ENCODE measurements at regions not wholly inside any gene's neighbourhood (a gene's known extent, or its start where the extent isn't known, plus 50 kb on each side); places are given as distances from the start of the nearest gene placed in this dataset.

DNA sequence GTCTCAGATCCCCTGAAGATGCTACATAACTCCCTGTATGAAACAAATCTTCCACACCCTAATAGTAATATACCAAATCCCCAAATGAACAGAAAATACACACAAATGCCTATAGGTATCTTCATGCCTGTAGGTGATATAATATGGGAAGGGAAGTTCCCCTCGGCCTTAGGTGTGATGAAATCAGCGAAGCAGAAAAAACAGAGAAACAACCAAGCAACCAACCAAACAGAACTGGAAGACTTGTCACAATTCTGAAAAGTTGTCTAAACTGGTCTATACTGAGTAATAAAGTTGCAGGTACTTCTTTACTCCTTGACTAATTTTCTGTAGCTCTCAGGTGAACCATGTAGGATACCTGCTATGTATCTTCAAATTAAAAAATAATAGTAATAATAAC, 82.2 kb upstream of the SATB1 start:
- no peak for DNase-seq (ENCODE audit: low read depth in 4 of 4, low spot score in 2 of 4)

DNA sequence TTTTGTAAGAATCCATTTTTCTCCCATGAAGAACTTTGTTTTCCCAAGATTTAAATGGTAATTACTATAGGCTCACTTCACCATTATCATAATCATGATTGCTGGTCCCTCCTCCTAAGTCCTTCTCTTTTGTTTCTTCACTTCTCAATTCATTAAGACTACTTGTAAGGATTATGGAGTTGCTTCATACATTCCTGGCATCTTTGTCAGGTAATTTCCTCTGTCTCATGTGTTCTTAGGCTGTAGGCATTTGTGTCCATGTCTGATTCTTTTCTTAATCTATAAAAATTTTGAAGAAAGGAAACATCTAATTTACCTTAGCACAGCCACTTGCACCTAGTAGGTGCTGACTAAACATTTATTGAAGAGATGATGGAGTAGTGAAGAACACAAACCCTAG, 79.9 kb upstream of the SATB1 start:
- no peak for DNase-seq (ENCODE audit: low read depth in 4 of 4, low spot score in 2 of 4)

DNA sequence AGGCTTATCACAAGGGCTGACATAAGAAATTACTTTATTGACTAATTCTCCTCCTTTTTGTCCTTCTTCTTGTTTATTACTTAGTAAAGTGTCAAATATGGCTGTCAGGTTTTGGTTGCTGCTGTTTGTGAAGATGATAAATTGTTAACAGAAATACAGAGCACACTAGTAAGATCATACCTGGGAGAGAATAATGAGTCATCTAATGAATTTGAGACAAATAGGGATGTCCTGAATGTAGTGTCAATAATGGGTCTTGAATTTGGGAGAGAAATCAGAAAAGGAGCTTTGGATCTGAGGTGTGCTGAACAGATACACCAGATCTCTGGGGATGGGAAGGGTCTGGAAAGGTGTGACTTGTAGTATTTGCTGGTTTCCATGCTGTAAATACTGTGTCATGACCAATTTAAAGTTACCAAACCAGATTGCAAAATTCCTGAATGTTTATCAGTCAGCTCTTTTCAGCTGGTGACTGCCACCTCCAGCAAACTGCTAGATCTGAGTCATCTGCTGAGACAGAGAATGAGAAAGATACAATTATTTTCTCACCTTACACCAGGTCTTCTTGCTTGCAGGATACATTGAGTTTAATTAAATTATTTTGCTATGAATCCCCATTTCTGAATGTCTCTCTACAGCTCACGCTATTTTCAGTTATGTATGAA, 76.7 kb upstream of the SATB1 start:
- DNase-seq (ENCODE audit: low read depth in 4 of 4, low spot score in 2 of 4), result no peak

DNA sequence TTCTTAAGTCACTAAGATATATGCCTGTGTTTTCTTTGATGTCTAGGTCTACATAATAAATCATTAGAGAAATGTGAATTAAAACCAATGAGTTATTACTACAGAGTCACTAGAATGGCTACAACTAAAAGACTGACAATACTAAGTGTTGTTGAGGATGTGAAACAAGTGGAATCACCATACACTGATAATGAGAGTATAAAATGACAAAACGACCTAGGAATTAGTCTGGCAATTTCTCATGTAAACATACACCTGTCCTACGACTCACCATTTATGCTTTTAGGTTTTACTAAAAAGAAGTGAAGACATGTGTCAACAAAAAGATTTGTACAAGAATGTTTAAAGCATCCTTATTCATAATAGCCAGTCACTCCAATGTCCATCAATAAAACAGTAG, 75.2 kb upstream of the SATB1 start:
- DNase-seq (ENCODE audit: low read depth in 4 of 4, low spot score in 2 of 4), result no peak

DNA sequence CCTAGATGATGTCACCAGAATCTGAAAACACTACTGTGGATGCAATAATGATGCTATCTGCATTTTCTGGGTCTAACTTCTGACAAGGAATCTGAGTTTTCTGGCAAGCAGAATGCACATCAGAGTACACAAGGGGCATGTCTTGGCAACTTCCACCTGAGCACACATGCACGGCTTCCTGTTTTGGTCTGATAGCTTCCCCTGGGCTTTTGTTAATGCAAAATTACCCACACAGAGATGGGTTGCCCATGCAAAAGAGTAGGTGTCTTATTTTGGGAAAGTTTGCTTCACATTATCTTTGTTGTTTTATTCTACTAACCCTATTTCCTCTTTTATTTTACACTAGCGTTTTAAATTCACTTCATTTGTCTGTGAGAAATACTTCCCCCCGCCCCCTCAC, 74.2 kb upstream of the SATB1 start:
- no peak for DNase-seq (ENCODE audit: low read depth in 4 of 4, low spot score in 2 of 4)

DNA sequence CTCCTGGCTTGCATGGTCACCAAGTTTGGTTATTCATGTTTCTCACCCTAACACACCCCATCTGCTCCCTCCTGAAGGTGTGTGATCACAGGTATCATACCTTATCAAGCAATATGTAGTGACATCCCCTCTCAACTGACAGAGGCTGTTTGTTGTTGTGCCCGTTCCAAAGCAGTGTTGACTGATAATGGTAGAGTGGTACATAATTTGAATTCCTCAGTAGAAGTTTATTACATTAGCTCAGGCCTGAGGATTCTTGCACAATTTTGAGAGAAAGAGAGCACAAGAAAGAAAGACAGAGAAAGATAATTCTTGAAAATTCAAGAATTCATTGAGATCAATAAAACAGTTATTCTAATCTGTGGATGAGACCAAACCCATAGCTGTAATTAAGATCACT, 69.1 kb upstream of the SATB1 start:
- DNase-seq (ENCODE audit: low read depth in 4 of 4, low spot score in 2 of 4), result no peak

DNA sequence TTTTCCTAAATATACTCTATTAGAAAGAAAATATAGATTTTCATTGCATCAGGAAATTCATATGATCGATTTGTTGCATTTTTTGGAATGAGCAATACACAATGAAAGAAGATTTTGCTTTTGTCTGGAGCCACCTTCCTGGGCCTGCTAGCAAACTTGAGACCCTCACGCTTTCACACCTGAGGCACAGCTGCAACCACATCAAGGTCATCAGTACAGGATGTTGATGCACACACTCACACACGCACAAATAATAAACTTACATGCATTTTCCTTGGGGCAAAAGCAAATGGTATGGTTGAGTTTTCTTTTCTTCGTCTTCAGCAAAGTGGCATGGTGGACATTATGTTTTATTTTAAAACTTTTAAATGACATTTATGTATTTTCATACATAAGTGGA, 64.8 kb upstream of the SATB1 start:
- DNase-seq (ENCODE audit: low read depth in 4 of 4, low spot score in 2 of 4), result no peak

DNA sequence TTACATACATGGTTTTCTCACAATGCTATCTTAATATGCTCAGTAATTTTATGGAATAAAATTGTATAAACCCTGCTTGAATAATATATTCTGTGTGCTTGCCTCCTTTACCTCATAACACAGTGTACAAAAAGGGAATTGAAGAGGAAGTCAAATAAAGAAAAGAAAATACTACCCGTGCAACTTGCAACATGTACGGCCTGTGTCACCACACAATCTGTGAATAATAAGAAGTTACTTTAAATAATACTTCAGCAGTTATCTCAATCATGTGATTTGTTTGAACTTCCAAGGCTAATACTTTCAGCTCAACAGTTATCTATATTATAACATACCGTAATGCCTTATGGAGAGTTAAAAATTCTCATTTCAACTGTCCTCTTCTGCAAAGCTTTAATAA, 58.1 kb upstream of the SATB1 start:
- DNase-seq (ENCODE audit: low read depth in 4 of 4, low spot score in 2 of 4), result no peak

DNA sequence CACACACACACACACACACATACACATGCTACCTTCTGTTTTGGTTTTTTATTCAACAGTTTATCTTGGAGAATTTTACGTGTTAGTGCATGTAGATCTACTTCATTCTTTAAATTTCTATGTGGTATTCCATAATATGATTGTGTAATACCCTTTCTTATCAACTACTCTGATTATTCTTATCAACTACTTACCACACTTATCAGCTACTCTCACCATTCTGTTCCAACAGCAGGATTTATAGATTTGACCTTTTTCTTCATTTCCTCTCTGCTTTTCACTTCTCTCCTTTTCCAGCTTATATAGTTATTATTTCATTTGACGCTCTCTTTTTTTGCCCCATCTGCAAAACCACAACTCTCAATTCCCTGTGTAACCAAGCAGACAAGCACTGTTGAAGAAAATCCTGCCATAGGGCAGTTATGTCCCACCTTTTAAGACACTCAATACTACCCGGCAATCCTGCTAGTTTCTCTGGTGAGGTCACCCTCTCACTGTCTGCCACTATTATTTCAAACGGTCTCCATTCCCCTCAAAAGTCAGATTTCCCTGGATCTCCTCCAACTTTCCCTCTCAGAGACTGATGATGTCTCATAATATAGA, 56.9 kb upstream of the SATB1 start:
- DNase-seq (ENCODE audit: low read depth in 4 of 4, low spot score in 2 of 4), result no peak

DNA sequence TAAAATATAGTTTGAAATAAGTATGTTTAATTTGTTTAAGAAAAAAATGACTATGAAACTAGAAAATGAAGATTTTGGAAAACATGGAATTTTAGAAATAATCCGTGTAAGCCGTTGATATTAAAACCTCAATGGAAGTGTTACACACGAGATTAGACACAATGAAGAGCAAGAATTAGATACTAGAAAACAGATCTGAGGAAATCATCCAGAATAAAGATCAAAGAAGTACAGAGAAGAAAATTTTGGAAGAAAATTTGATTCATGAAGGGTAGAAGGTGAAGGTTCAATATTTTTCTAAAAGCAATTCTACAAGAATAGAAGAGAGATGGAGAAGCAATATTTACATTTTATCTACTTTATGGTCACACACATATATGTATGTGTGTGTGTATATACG, 52.5 kb upstream of the SATB1 start:
- no peak for DNase-seq (ENCODE audit: low read depth in 4 of 4, low spot score in 2 of 4)
